GM18907 (cell line): ENCODE measurements at regions not wholly inside any gene's neighbourhood (a gene's known extent, or its start where the extent isn't known, plus 50 kb on each side); places are given as distances from the start of the nearest gene placed in this dataset.

ENCODE experiments used
- ATAC-seq: cut with Tn5 transposase; IDR thresholded peaks from one replicate; pipeline ENCODE4 v1.9.1; 2021; ENCODE audit warnings: mild to moderate bottlenecking, moderate library complexity; ENCODE audit not compliant: unreplicated experiment

DNA sequence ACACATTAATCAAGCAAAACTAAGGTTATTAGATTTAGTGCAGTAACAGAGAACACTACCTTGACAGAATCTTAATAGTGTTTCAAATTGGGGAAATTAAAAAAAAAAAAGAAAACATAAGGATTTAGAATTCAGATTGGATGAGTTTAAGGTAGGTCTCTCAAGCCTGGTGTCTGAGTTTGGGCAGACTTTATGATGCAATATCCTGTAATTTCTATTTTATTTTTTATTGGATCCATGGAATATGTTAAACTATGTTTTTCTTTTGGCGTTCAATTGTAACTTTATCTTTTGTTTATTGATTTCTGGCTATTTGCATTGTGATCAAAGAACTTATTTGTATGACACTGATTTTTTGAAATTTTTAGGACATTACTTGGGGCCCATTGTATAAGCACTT is 394.1 kb upstream of the NETO1 start:
- no peak for ATAC-seq

DNA sequence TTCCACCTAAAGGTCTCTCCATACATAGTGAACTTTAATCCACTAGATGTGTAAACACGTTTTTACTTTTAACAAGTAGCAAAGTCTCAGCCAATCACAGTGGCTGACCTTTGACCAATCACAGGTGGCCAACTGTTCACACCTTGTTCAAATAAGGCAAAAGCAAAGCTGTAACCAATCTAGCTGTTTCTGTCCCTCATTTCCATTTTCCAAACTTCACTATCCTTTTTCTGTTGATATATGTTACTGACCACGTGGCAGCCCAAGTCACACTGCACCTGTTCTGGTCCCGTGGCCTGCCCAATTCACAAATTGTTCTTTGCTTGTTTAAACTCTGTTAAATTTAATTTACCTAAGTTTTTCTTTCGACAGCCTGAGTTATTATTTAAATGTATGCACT is 393.5 kb upstream of the NETO1 start:
- ATAC-seq, result no peak

DNA sequence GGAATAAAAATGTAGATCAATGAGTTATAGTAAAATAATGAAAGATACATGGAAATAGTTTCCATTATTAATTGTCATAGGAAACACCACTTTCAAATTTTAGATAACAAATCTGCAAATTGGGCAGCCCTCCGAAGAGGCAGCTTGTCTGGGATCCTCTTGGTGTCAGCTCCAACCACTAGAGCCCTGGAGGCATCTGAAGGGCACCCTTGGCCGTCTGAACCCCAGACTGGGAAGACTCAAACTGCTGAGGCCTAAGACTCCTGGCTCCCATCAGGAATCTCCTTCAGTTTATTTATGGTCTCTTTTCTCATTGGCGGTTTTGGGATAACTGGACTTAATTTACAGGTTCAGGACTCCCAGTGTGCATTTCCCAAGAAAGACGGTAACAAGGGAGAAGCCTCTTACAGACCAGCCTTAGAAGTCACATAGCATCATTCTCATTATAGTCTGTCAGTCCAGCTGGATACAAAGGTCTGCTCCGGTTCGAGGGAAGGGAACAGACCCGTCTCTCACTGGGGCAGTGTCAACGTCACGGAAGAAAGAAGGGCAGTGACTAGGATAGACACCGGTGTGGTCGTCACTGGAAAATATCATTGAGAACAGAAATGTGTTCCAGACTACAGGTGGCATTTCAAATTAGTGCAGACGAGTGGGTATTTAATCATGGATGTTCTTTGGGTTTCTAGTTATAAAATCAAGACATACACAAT is 390.7 kb upstream of the NETO1 start:
- ATAC-seq, result no peak

DNA sequence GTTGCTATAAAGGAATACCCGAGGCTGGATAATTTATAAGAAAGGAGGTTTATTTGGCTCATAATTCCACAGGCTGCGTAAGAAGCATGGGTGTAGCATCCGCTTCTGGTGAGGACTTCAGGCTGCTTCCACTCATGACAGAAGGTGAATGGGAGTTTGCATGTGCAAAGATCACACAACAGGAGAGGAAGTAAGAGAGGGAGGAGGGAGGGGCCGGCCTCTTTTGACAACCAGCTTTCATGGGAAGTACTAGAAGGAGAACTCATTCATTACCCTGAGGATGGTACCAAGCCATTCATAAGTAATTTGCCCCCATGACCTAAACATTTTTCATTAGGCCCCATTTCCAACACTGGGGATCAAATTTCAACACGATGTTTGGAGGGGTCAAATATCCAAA is 386.8 kb upstream of the NETO1 start:
- ATAC-seq, result no peak

DNA sequence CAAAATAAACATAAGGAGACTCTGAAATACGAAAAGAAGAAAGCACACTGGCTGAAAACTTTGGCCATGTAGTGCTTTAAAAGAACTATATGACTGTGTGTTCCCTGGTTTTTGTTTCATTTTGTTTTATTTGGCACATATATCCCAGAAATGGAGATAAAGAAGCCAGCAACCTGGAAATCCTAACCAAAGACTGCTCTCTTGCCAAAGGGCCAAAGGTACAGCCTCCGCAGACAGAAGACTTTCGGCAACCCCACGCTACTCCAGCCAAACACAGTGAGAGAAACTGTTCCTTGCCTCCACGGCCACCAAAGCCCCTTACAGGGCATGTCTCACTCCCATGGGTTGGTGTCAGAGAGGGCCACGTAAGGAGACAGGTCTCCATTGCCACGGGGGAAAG is 381.2 kb upstream of the NETO1 start:
- no peak for ATAC-seq

DNA sequence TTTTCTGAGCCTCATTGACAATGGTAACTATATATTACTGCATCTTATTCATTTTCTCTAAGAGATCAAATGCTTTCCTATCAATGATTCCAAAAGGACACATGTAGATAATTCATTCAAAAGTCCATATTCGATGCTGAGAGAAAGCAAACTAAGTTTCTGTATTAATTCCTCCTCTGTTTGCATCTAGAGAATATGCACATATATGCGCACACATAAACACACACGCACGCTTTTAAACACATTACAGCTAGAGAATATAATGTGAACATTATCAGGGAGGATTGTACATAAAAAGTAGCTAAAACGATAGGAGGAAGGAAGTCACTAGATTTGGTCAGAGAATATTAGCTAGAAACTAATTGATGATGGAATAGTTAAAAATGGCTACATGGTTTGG is 379.0 kb upstream of the NETO1 start:
- ATAC-seq, result no peak

DNA sequence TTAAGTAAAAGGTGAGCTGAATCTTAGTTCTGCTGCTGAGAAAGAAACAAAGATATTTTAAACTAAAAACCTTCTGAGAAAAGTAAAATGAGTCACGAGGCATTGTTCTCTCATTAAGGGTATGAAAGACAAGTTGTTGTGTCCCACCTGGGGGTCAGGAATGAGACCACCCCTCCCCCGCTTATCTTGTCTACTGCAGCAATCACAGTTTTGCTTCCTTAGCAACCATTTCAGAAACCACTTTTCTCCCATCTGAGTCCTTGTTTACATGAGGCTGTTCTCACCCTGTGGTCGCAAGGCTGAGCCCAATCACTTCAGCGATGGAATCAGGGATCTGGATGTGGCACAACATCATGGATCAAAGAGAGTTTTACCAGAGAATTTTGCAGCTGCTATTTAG is 377.6 kb upstream of the NETO1 start:
- ATAC-seq, result no peak

DNA sequence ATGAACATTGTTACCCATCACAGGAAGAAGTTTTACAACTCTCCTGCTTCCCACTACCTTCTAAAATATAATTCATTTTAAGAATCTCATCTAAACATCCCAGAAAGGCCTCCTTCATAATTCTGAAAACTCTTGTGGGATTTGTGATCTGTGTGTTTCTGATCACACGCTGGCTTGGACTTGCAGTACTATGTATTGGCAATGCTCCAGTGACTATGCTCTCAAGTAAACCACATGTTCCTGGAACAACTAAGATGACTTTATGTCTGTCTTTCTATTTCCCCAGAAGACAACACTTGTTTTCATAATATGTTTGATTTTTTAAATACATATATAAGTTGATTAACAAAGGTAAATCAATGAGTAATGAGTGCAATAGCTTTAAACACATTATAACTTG is 376.6 kb upstream of the NETO1 start:
- ATAC-seq, result no peak

DNA sequence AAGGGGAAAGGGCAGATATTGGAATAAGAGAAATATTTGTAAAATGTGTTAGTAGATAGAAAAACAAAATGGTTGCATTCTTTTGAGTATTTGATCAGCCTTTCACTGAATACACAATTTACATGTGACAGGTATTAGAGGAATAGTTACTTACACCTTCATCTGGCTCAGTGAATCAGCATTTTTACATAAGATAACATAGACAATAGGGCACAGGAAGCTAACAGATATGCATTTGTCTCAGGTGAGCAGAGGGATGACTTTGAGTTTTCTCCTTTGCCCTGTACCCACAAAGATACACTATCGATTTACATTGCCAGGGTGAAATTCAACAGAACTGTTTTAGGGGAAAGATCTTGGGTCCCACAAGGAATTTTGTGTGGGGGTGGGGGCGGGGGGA is 373.1 kb upstream of the NETO1 start:
- ATAC-seq, result no peak

DNA sequence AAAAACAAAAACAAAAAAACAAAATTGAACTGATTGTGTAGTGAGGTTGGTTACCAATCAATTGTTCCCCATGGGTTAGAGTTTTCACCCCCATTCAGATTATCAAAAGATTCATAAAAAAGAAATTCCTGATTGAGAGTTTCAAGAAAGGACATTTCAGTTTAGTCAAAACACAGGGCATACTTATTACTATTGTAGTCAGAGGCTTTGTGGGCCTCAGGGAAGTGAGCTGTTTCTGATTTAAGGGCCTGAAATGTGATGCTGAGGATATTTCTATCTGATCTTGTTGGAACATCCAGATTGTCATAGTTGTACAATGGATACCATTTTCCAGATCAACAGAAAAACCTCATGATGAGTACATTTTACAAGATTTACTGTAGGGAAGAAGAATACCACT is 368.1 kb upstream of the NETO1 start:
- ATAC-seq, result no peak

DNA sequence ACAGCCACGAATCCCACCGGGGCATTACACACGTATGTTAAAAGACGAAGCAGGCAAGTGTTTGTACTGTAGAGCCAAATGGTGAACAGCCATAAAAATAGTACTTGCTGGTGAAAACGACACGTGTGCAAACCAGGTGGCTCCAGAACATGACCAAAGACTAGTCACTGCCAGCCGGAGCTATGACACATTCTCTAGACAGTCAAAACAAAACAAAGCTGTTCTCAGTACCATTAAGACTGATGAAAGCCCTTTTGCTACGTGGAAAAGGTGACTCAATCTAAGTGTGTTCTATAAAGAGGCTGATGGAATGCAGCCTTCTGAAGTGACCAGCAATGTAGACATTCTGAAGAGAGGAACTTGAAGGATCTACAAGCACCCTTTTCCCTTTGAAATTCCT is 367.7 kb upstream of the NETO1 start:
- peak; percentile 92 for ATAC-seq

DNA sequence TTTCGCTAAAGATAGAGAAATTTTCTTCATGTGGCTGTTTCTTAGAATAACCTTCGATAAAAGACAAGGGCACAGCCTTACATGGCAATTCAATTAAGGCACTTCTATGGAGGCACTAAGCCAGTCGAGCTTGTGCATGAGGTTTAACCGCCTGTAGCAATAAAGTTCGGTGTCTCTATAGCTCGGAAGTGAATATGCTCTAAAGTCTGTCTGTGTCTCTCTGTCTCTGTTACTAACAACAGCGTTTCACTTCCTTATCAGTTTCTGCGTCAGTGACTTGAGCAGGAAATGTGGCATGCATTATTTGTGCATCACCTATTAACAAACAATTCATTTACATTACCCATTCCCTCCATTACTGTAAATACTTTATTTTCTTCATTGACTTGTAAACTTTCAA is 365.1 kb upstream of the NETO1 start:
- peak; percentile 86 for ATAC-seq

DNA sequence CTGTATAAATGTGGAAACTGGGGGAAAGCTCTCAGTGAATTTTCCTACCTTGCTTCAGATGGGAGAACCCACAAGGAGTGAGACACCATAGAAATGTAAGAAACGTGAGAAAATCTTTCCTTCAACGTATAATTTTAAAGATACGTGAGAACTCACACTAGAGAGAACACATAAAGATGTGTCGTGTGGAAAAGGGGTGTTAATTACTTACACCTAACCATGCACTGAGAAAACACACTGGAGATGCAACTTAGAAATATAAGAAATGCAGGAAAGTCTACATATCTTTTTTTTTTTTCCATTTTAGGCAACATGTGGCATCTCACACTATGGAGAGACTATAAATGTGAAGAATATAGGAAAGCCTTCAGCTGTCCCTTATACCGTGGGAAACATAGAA is 352.9 kb upstream of the NETO1 start:
- ATAC-seq, result no peak

DNA sequence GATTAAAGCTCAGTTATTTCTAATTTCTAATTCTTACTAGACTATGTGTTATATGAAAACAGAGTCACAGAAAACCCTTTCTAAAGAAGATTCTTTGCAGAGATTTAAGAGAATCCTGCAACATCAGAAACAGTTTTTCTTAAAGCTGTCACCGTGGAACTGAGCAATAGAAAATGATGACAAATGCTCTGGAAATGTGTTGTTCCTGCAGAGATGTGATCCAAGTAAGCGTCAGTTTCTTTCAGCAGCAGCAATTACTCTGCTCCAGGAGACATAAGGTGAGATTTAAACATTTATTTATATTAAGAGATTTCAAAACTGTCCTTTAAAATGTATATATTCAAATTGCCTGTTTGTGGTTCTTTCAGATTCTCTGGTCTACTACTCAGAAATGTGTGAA is 350.5 kb upstream of the NETO1 start:
- ATAC-seq, result no peak

DNA sequence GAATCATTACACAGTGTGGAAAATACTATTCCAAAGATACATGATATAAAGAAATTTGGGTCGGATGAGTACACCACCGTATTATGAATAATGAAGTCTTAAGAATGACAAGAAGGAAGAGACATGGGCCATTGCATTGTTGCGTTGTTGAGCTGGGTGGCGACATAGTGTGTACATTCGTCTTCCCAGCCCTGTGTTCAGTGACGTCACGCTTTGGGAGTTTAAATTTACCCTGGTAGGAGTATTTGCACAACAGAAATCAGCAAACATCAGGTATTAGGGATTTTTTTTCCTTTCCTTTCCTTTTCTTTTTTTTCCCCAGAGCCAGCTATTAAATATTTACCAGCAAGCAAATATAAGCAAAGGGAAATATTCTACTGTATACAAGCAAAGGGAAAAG is 347.2 kb upstream of the NETO1 start:
- no peak for ATAC-seq

DNA sequence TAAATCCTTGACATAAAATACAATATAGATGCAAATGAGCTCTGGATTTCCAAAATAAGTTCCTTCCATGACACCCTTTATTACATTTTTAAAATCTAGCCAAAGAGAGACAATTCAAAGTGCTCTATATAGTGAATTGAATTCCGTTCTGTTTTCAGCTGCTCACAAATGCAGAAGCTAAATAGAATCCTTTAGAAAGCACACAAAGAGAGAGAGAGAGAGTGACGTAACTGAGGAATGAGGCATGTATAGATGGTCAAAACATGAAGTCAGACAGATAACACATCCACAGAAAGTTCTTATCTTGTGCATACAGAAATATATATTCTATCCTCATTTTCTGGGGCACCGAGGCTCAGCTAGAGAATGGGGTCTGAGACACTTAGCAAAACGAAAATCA is 344.7 kb upstream of the NETO1 start:
- ATAC-seq, result no peak

DNA sequence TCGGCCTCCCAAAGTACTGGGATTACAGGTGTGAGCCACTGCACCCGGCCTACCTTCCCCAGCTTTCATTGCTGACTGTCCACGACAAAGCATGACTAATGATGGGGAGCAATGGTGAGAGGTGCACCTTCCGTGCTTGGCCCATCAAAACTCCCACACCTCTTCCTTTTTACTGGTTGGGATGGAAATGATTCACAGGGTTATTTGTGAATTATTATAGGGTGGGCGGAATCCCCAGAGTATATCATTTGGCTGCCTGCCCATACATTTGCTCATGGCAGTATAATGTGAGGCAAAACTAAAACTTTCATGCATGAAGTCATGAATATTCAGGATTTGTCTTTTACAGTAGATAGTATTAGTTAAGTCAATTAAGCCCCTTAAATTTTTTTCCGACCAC is 334.2 kb upstream of the NETO1 start:
- ATAC-seq, result no peak

DNA sequence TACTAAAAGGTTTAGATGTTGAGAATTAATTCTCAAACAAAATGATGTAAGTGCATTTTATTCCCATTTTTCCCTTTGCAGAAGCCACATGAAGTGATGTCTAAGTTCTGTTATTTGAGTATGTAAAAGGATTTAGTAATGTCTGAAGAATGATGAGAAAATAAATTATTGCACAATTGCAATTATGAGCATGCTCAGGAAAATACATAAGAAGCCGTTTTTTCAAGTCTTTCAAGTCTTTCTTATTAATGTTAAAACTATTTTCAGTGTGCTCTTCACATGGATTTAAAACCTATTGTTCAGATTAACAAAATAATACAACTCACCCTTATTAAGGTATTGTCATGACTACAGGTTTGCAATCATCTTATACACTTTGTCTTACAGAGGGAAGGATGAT is 331.4 kb upstream of the NETO1 start:
- ATAC-seq, result no peak

DNA sequence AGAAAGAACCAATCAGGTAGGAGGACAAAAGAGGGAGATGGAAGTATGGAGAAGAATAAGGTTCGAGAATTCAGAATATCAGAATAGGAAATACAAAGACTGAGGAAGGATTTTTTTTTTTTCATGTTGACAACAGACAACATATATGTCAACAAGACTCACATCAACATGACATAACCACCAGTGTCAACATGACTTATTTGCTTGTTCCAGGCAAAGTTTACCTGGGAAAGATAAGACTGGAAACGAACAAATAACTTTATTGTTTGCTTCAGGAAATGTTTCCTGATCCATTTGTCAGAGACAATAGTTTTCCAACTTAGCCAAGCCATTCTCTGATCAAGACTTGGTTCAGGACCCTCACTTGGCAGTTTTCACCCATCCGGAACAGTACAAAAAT is 321.9 kb upstream of the NETO1 start:
- ATAC-seq, result no peak

DNA sequence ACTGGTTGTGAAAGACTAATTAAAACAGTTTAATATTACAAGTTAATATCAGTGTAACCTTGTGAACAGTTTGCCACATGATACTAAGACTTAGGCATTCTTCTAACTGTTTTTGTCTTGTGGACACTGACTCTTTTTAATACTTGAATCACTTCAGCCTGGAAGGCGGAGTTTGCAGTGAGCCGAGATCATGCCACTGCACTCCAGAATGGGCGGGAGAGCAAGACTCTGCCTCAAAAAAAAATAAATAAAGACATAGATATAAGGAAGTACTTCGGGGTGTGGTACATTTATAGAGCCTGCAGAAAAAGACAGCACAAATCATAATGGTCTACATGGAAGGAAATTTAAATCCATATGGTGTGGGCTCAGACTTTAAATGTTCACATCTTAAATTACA is 300.4 kb upstream of the NETO1 start:
- no peak for ATAC-seq

DNA sequence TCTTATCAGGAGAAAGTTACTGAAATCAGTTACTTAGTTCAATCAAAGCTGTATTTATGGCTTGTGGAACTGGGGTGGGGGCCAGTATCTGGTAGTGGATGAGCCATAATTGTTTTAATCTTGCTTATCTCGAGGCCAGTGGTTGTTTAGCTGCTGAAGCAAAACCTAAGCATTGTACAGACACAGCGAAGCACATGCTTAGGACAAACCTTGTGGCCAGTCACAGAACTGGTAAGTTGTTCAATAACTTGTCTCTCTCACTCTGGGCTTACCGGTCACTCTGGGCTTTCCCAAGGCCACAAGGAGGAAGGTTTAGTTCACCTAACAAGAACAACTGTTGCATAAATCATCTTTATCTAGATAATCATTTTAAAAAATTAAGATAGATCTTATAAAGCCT is 296.6 kb upstream of the NETO1 start:
- no peak for ATAC-seq

DNA sequence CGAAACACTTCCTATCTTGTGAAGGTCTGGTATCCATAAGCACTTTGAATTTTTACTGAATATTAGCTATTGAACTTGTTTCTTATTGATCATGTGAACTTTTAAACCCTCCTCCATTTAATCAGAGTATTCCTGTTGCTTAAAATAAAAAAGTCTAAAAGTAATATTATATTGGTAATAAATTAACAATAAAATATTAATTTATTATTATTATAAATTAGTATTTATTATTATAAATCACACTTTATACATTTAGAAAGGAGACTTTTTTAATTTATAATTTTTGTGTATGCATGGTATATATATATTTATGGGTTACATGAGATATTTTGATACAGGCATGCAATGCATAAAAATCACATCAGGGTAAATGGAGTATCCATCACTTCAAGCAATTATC is 295.4 kb upstream of the NETO1 start:
- no peak for ATAC-seq

DNA sequence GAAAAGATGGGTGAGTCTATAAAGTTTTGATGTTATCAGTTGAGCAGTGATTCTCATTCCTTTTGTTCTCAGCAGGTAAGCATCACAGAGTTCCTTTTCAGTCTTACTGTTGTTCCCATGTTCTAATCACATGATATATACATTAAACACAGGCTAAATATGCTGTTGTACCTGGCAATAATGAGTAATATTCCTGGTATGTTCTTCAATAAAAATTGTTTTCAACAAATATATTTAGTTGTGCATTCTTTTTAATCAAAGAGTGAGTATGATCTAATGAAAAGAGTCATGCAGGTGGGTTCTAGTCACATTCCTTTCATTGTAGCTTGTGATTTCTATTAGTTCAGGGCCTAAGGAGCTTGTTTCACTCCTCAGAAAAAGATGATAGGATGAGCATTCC is 288.3 kb upstream of the NETO1 start:
- no peak for ATAC-seq

DNA sequence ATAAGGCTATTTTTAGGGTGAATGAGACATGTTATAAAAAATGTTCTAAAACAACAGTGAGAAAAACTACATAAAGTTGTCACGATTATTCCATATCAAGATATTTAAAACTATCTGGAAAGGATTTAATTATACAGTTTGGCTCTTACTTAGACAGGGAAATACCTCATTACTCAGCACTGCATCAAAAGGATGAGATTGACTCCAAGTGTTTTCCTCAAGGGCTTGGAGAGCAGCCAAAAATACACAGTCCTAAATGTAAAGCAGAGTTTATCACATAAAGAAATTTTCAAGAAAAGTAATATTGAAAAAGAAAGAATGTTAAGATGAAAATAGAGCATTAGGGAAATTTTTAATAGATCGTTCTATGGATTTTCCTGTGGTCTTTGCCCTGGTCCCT is 285.5 kb upstream of the NETO1 start:
- ATAC-seq, result no peak
